Keratinocyte (primary cell): ENCODE measurements at regions not wholly inside any gene's neighbourhood (a gene's known extent, or its start where the extent isn't known, plus 50 kb on each side); places are given as distances from the start of the nearest gene placed in this dataset.

Experiments used
- DNase-seq: peaks from one replicate; pipeline ENCODE4 v3.0.0-alpha.2; 2011; ENCODE audit warnings: low read depth, missing footprints, low spot score
- FAIRE-seq: peaks from 2 replicates; lab custom pipeline; 2011; peaks lifted over from hg19 to GRCh38; lab: Jason Lieb, UNC
- H2AFZ ChIP-seq: 2 replicates; pipeline ENCODE4 v1.6.0; 2012; ENCODE audit warnings: low read length, control low read depth, inconsistent platforms; ENCODE audit not compliant: control insufficient read depth
- H3K27ac ChIP-seq: 2 replicates; pipeline ENCODE4 v1.5.1; 2011; ENCODE audit warnings: low read length; ENCODE audit not compliant: control insufficient read depth, insufficient read depth
- H3K27me3 ChIP-seq: 3 replicates; pipeline ENCODE4 v1.6.0; 2011; ENCODE audit warnings: low read length; ENCODE audit not compliant: control insufficient read depth, insufficient read depth; ENCODE audit errors: extremely low read depth
- H3K36me3 ChIP-seq, 2 experiments: 2 replicates in 1 of 2; 3 replicates in 1 of 2; pipeline ENCODE4 v1.5.1; 2011; ENCODE audit warnings: low read length in 2 of 2, mild to moderate bottlenecking in 1 of 2; ENCODE audit not compliant: control insufficient read depth in 2 of 2, insufficient read depth in 2 of 2; ENCODE audit errors: extremely low read depth in 1 of 2
- H3K4me1 ChIP-seq: 3 replicates; pipeline ENCODE4 v1.5.1; 2011; ENCODE audit warnings: low read length; ENCODE audit not compliant: control insufficient read depth, insufficient read depth; ENCODE audit errors: extremely low read depth
- H3K4me2 ChIP-seq: 3 replicates; pipeline ENCODE4 v1.6.0; 2011; ENCODE audit warnings: low read depth, low read length; ENCODE audit not compliant: control insufficient read depth, insufficient read depth; ENCODE audit errors: extremely low read depth
- H3K4me3 ChIP-seq, 3 experiments: fragments of 200-600 bp in 1 of 3; sonication (generic) in 1 of 3; 2 replicates in 2 of 3; 3 replicates in 1 of 3; pipeline ENCODE4 v1.5.1; 2011 to 2016; ENCODE audit warnings: low read length in 3 of 3, mild to moderate bottlenecking in 3 of 3, control low read depth in 2 of 3, inconsistent platforms in 1 of 3, low read depth in 1 of 3, mixed read lengths in 1 of 3, mixed run types in 1 of 3, moderate library complexity in 1 of 3; ENCODE audit not compliant: control insufficient read depth in 2 of 3, insufficient read depth in 2 of 3; ENCODE audit errors: extremely low read depth in 1 of 3
- H3K79me2 ChIP-seq: 2 replicates; pipeline ENCODE4 v1.6.0; 2012; ENCODE audit warnings: low read length; ENCODE audit not compliant: control insufficient read depth, insufficient read depth
- H3K9ac ChIP-seq: 3 replicates; pipeline ENCODE4 v1.6.0; 2011; ENCODE audit warnings: low read length; ENCODE audit not compliant: control insufficient read depth, insufficient read depth; ENCODE audit errors: extremely low read depth
- H3K9me1 ChIP-seq: 3 replicates; pipeline ENCODE4 v1.6.0; 2011; ENCODE audit warnings: low read length; ENCODE audit not compliant: control insufficient read depth, insufficient read depth; ENCODE audit errors: extremely low read depth
- H3K9me3 ChIP-seq: 2 replicates; pipeline ENCODE4 v1.5.1; 2012; ENCODE audit warnings: low read depth, low read length; ENCODE audit not compliant: control insufficient read depth
- H4K20me1 ChIP-seq: 3 replicates; pipeline ENCODE4 v1.6.0; 2011; ENCODE audit warnings: low read length; ENCODE audit not compliant: control insufficient read depth, insufficient read depth; ENCODE audit errors: extremely low read depth
- EZH2 ChIP-seq: IDR thresholded peaks from one replicate; pipeline ENCODE4 v1.6.1; 2012; ENCODE audit warnings: inconsistent platforms, mild to moderate bottlenecking, low read length, moderate library complexity
- dilution Hi-C: fragments of 300-500 bp; cut with MboI; formaldehyde crosslinking; loops from one replicate; pipeline ENCODE4 v1.7.0; 2020; ENCODE audit warnings: low sequenced_read_pairs; ENCODE audit not compliant: extremely low pct_ligation_motif_present
- TF ChIP-seq, protein P1 (sequence below), 3 experiments: IDR thresholded peaks in 1 of 3; conservative IDR thresholded peaks in 1 of 3; optimal IDR thresholded peaks in 1 of 3; 2 replicates in 2 of 3; 3 replicates in 1 of 3; pipeline versions ENCODE3 to v1.5.1; 2011; ENCODE audit warnings: low read length in 3 of 3, mild to moderate bottlenecking in 3 of 3, moderate library complexity in 2 of 3, control low read depth in 1 of 3, inconsistent platforms in 1 of 3; ENCODE audit not compliant: insufficient read depth in 2 of 3; ENCODE audit errors: extremely low read depth in 1 of 3

GRCh38 chr11:15309296-15309695 lies 194.6 kb downstream of the INSC start:
- Histone ChIP-seq H2AFZ (no peak overlapping the region), H3K36me3 (no peaks in the 10 kb centered on the region), H3K9ac (no peak overlapping the region), H3K4me2 (no peak overlapping the region), H4K20me1 (no peaks in the 10 kb centered on the region), H3K9me3 (no peaks in the 10 kb centered on the region), H3K27me3 (no peaks in the 10 kb centered on the region), H3K4me3 (no peak overlapping the region), H3K27ac (no peak overlapping the region), H3K9me1 (no peaks in the 10 kb centered on the region), H3K4me1 (no peaks in the 10 kb centered on the region), H3K79me2 (no peaks in the 10 kb centered on the region)
- FAIRE-seq (no peak), DNase-seq (no peak)
- no peak for TF ChIP-seq EZH2
- TF ChIP-seq, protein P1, sequence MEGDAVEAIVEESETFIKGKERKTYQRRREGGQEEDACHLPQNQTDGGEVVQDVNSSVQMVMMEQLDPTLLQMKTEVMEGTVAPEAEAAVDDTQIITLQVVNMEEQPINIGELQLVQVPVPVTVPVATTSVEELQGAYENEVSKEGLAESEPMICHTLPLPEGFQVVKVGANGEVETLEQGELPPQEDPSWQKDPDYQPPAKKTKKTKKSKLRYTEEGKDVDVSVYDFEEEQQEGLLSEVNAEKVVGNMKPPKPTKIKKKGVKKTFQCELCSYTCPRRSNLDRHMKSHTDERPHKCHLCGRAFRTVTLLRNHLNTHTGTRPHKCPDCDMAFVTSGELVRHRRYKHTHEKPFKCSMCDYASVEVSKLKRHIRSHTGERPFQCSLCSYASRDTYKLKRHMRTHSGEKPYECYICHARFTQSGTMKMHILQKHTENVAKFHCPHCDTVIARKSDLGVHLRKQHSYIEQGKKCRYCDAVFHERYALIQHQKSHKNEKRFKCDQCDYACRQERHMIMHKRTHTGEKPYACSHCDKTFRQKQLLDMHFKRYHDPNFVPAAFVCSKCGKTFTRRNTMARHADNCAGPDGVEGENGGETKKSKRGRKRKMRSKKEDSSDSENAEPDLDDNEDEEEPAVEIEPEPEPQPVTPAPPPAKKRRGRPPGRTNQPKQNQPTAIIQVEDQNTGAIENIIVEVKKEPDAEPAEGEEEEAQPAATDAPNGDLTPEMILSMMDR (optimal IDR thresholded peaks at IDR 0.05 in 1 of 3, IDR thresholded peaks at IDR 0.05 in 1 of 3, conservative IDR thresholded peaks at IDR 0.05 in 1 of 3; ENCODE audit: extremely low read depth in 1 of 3, insufficient read depth in 2 of 3, low read length in 3 of 3): no peak
- dilution Hi-C loops: no loop called here

GRCh38 chr11:15313862-15314261 lies 199.1 kb downstream of the INSC start:
- no peak overlapping the region for H3K9ac ChIP-seq
- dilution Hi-C loops: no loop called here
- DNase-seq (no peak), FAIRE-seq (no peak)
- no peaks in the 10 kb centered on the region for H4K20me1 ChIP-seq
- no peaks in the 10 kb centered on the region for H3K36me3 ChIP-seq
- H3K27ac ChIP-seq: no peak overlapping the region
- H2AFZ ChIP-seq: no peak overlapping the region
- no peaks in the 10 kb centered on the region for H3K4me1 ChIP-seq
- H3K4me3 ChIP-seq: no peak overlapping the region
- no peaks in the 10 kb centered on the region for H3K9me1 ChIP-seq
- no peak for TF ChIP-seq EZH2
- TF ChIP-seq, protein P1 (optimal IDR thresholded peaks at IDR 0.05 in 1 of 3, IDR thresholded peaks at IDR 0.05 in 1 of 3, conservative IDR thresholded peaks at IDR 0.05 in 1 of 3; ENCODE audit: extremely low read depth in 1 of 3, insufficient read depth in 2 of 3, low read length in 3 of 3): no peak
- H3K4me2 ChIP-seq: no peak overlapping the region
- H3K9me3 ChIP-seq: no peaks in the 10 kb centered on the region
- no peaks in the 10 kb centered on the region for H3K79me2 ChIP-seq
- no peaks in the 10 kb centered on the region for H3K27me3 ChIP-seq
